ENCODE measurements at regions not wholly inside any gene's neighbourhood (a gene's known extent, or its start where the extent isn't known, plus 50 kb on each side); places are given as distances from the start of the nearest gene placed in this dataset.

- 82% methylated on average over 3 of the region's 4 CpGs for WGBS (ENCODE audit: insufficient coverage)
- H3K4me3 ChIP-seq (ENCODE audit: control insufficient read depth in 1 of 7, extremely low read depth in 1 of 7, insufficient read depth in 4 of 7, low read depth in 2 of 7, low read length in 6 of 7): no peak overlapping the region
- H3K36me3 ChIP-seq (ENCODE audit: control insufficient read depth in 4 of 4, insufficient read depth in 4 of 4, low read length in 3 of 4): no peaks in the 10 kb centered on the region
- no peak for DNase-seq
- CTCF ChIA-PET: no interaction called here
- no peak overlapping the region for H3K27ac ChIP-seq (ENCODE audit: insufficient read depth in 1 of 2, low read depth in 1 of 2, low read length in 2 of 2, poor library complexity in 1 of 2, severe bottlenecking in 2 of 2)
- peaks cover 0 to 6% (median 0%) of the 10 kb centered on the region in 5 experiments for H3K27me3 ChIP-seq (replicated peaks in 2 of 5; ENCODE audit: control insufficient read depth in 4 of 5, insufficient read depth in 5 of 5, low read length in 4 of 5)
- peaks cover 0 to 5% (median 2%) of the 10 kb centered on the region in 5 experiments for H3K9me3 ChIP-seq (ENCODE audit: control extremely low read depth in 1 of 5, control insufficient read depth in 4 of 5, insufficient read depth in 2 of 5, low read depth in 1 of 5, low read length in 4 of 5)
- H3K4me1 ChIP-seq (ENCODE audit: control extremely low read depth in 1 of 4, control insufficient read depth in 4 of 4, insufficient read depth in 4 of 4, low read length in 3 of 4): no peaks in the 10 kb centered on the region
- POLR2A ChIA-PET: no interaction called here
Measured at GRCh38 chr19:28560786-28561185, 652.2 kb downstream of the UQCRFS1 start.

- peaks cover 0 to 6% (median 0%) of the 10 kb centered on the region in 5 experiments for H3K27me3 ChIP-seq (replicated peaks in 2 of 5; ENCODE audit: control insufficient read depth in 4 of 5, insufficient read depth in 5 of 5, low read length in 4 of 5)
- H3K9me3 ChIP-seq (ENCODE audit: control extremely low read depth in 1 of 5, control insufficient read depth in 4 of 5, insufficient read depth in 2 of 5, low read depth in 1 of 5, low read length in 4 of 5): peaks cover 0 to 5% (median under 1%) of the 10 kb centered on the region in 5 experiments
- POLR2A ChIA-PET: no interaction called here
- H3K4me1 ChIP-seq (ENCODE audit: control extremely low read depth in 1 of 4, control insufficient read depth in 4 of 4, insufficient read depth in 4 of 4, low read length in 3 of 4): no peaks in the 10 kb centered on the region
- DNase-seq: no peak
- no CpG with 5 or more reads among the region's 2 CpGs for WGBS (ENCODE audit: insufficient coverage)
- no peak overlapping the region for H3K27ac ChIP-seq (ENCODE audit: insufficient read depth in 1 of 2, low read depth in 1 of 2, low read length in 2 of 2, poor library complexity in 1 of 2, severe bottlenecking in 2 of 2)
- CTCF ChIA-PET: no interaction called here
- H3K36me3 ChIP-seq (ENCODE audit: control insufficient read depth in 4 of 4, insufficient read depth in 4 of 4, low read length in 3 of 4): no peaks in the 10 kb centered on the region
- no peak overlapping the region for H3K4me3 ChIP-seq (ENCODE audit: control insufficient read depth in 1 of 7, extremely low read depth in 1 of 7, insufficient read depth in 4 of 7, low read depth in 2 of 7, low read length in 6 of 7)
Measured at GRCh38 chr19:28558783-28559182, 654.2 kb downstream of the UQCRFS1 start.

- H3K9me3 ChIP-seq (ENCODE audit: control extremely low read depth in 1 of 5, control insufficient read depth in 4 of 5, insufficient read depth in 2 of 5, low read depth in 1 of 5, low read length in 4 of 5): no peaks in the 10 kb centered on the region
- CTCF ChIA-PET: no interaction called here
- H3K27ac ChIP-seq (ENCODE audit: insufficient read depth in 1 of 2, low read depth in 1 of 2, low read length in 2 of 2, poor library complexity in 1 of 2, severe bottlenecking in 2 of 2): no peak overlapping the region
- no peak for DNase-seq
- no peaks in the 10 kb centered on the region for H3K36me3 ChIP-seq (ENCODE audit: control insufficient read depth in 4 of 4, insufficient read depth in 4 of 4, low read length in 3 of 4)
- no peaks in the 10 kb centered on the region for H3K4me1 ChIP-seq (ENCODE audit: control extremely low read depth in 1 of 4, control insufficient read depth in 4 of 4, insufficient read depth in 4 of 4, low read length in 3 of 4)
- H3K4me3 ChIP-seq (ENCODE audit: control insufficient read depth in 1 of 7, extremely low read depth in 1 of 7, insufficient read depth in 4 of 7, low read depth in 2 of 7, low read length in 6 of 7): no peak overlapping the region
- POLR2A ChIA-PET: no interaction called here
- peaks cover 0 to 4% (median 0%) of the 10 kb centered on the region in 5 experiments for H3K27me3 ChIP-seq (replicated peaks in 2 of 5; ENCODE audit: control insufficient read depth in 4 of 5, insufficient read depth in 5 of 5, low read length in 4 of 5)
Measured at GRCh38 chr19:28556371-28556770, 656.6 kb downstream of the UQCRFS1 start.

- Histone ChIP-seq H3K4me3 (ENCODE audit: control insufficient read depth in 1 of 7, extremely low read depth in 1 of 7, insufficient read depth in 4 of 7, low read depth in 2 of 7, low read length in 6 of 7) (no peak overlapping the region), H3K9me3 (ENCODE audit: control extremely low read depth in 1 of 5, control insufficient read depth in 4 of 5, insufficient read depth in 2 of 5, low read depth in 1 of 5, low read length in 4 of 5) (no peaks in the 10 kb centered on the region), H3K27me3 (replicated peaks in 2 of 5; ENCODE audit: control insufficient read depth in 4 of 5, insufficient read depth in 5 of 5, low read length in 4 of 5) (peaks cover 0 to 4% (median 0%) of the 10 kb centered on the region in 5 experiments), H3K4me1 (ENCODE audit: control extremely low read depth in 1 of 4, control insufficient read depth in 4 of 4, insufficient read depth in 4 of 4, low read length in 3 of 4) (no peaks in the 10 kb centered on the region), H3K27ac (ENCODE audit: insufficient read depth in 1 of 2, low read depth in 1 of 2, low read length in 2 of 2, poor library complexity in 1 of 2, severe bottlenecking in 2 of 2) (no peak overlapping the region), H3K36me3 (ENCODE audit: control insufficient read depth in 4 of 4, insufficient read depth in 4 of 4, low read length in 3 of 4) (no peaks in the 10 kb centered on the region)
- ChIA-PET POLR2A (no interaction called here), CTCF (no interaction called here)
- 60% methylated on average over 3 of the region's 5 CpGs for WGBS (ENCODE audit: insufficient coverage)
- DNase-seq: no peak
Measured at GRCh38 chr19:28555317-28555716, 657.6 kb downstream of the UQCRFS1 start.

GRCh38 chr19:28554321-28555091, 658.4 kb downstream of the UQCRFS1 start:
- ChIA-PET CTCF (no interaction called here), POLR2A (no interaction called here)
- no peaks in the 10 kb centered on the region for H3K9me3 ChIP-seq (ENCODE audit: control extremely low read depth in 1 of 5, control insufficient read depth in 4 of 5, insufficient read depth in 2 of 5, low read depth in 1 of 5, low read length in 4 of 5)
- no peak for DNase-seq
- WGBS (ENCODE audit: insufficient coverage): 97% methylated on average over 3 of the region's 4 CpGs
- H3K36me3 ChIP-seq (ENCODE audit: control insufficient read depth in 4 of 4, insufficient read depth in 4 of 4, low read length in 3 of 4): no peaks in the 10 kb centered on the region
- H3K4me3 ChIP-seq (ENCODE audit: control insufficient read depth in 1 of 7, extremely low read depth in 1 of 7, insufficient read depth in 4 of 7, low read depth in 2 of 7, low read length in 6 of 7): no peak overlapping the region
- no peak overlapping the region for H3K27ac ChIP-seq (ENCODE audit: insufficient read depth in 1 of 2, low read depth in 1 of 2, low read length in 2 of 2, poor library complexity in 1 of 2, severe bottlenecking in 2 of 2)
- H3K4me1 ChIP-seq (ENCODE audit: control extremely low read depth in 1 of 4, control insufficient read depth in 4 of 4, insufficient read depth in 4 of 4, low read length in 3 of 4): no peaks in the 10 kb centered on the region
- peaks cover 0 to 4% (median 0%) of the 10 kb centered on the region in 5 experiments for H3K27me3 ChIP-seq (replicated peaks in 2 of 5; ENCODE audit: control insufficient read depth in 4 of 5, insufficient read depth in 5 of 5, low read length in 4 of 5)

- peaks cover 0 to 2% (median 0%) of the 10 kb centered on the region in 5 experiments for H3K27me3 ChIP-seq (replicated peaks in 2 of 5; ENCODE audit: control insufficient read depth in 4 of 5, insufficient read depth in 5 of 5, low read length in 4 of 5)
- no peaks in the 10 kb centered on the region for H3K36me3 ChIP-seq (ENCODE audit: control insufficient read depth in 4 of 4, insufficient read depth in 4 of 4, low read length in 3 of 4)
- no peaks in the 10 kb centered on the region for H3K4me1 ChIP-seq (ENCODE audit: control extremely low read depth in 1 of 4, control insufficient read depth in 4 of 4, insufficient read depth in 4 of 4, low read length in 3 of 4)
- H3K27ac ChIP-seq (ENCODE audit: insufficient read depth in 1 of 2, low read depth in 1 of 2, low read length in 2 of 2, poor library complexity in 1 of 2, severe bottlenecking in 2 of 2): no peak overlapping the region
- CTCF ChIA-PET: no interaction called here
- POLR2A ChIA-PET: no interaction called here
- no peak for DNase-seq
- H3K4me3 ChIP-seq (ENCODE audit: control insufficient read depth in 1 of 7, extremely low read depth in 1 of 7, insufficient read depth in 4 of 7, low read depth in 2 of 7, low read length in 6 of 7): no peak overlapping the region
- WGBS (ENCODE audit: insufficient coverage): 100% methylated on average over 2 of the region's 2 CpGs
- H3K9me3 ChIP-seq (ENCODE audit: control extremely low read depth in 1 of 5, control insufficient read depth in 4 of 5, insufficient read depth in 2 of 5, low read depth in 1 of 5, low read length in 4 of 5): no peaks in the 10 kb centered on the region
Measured at GRCh38 chr19:28553764-28554163, 659.2 kb downstream of the UQCRFS1 start.

GRCh38 chr19:28553005-28553404, 659.9 kb downstream of the UQCRFS1 start:
- no peak overlapping the region for H3K27ac ChIP-seq (ENCODE audit: insufficient read depth in 1 of 2, low read depth in 1 of 2, low read length in 2 of 2, poor library complexity in 1 of 2, severe bottlenecking in 2 of 2)
- ChIA-PET CTCF (no interaction called here), POLR2A (no interaction called here)
- H3K4me1 ChIP-seq (ENCODE audit: control extremely low read depth in 1 of 4, control insufficient read depth in 4 of 4, insufficient read depth in 4 of 4, low read length in 3 of 4): no peaks in the 10 kb centered on the region
- no peaks in the 10 kb centered on the region for H3K9me3 ChIP-seq (ENCODE audit: control extremely low read depth in 1 of 5, control insufficient read depth in 4 of 5, insufficient read depth in 2 of 5, low read depth in 1 of 5, low read length in 4 of 5)
- H3K36me3 ChIP-seq (ENCODE audit: control insufficient read depth in 4 of 4, insufficient read depth in 4 of 4, low read length in 3 of 4): no peaks in the 10 kb centered on the region
- WGBS (ENCODE audit: insufficient coverage): 72% methylated on average over 4 of the region's 5 CpGs
- DNase-seq: no peak
- H3K27me3 ChIP-seq (replicated peaks in 2 of 5; ENCODE audit: control insufficient read depth in 4 of 5, insufficient read depth in 5 of 5, low read length in 4 of 5): peaks cover 0 to 2% (median 0%) of the 10 kb centered on the region in 5 experiments
- H3K4me3 ChIP-seq (ENCODE audit: control insufficient read depth in 1 of 7, extremely low read depth in 1 of 7, insufficient read depth in 4 of 7, low read depth in 2 of 7, low read length in 6 of 7): no peak overlapping the region

Measured in common myeloid progenitor, CD34-positive (primary cell).